OCI-LY7 (cell line): ENCODE measurements at regions not wholly inside any gene's neighbourhood (a gene's known extent, or its start where the extent isn't known, plus 50 kb on each side); places are given as distances from the start of the nearest gene placed in this dataset.

Experiments used
- BruUV-seq: library from RNA; stranded (reverse); fragments of 400-500 nt; replicated peaks from 2 replicates; lab custom pipeline; 2021; lab: Mats Ljungman, UMichigan
- CTCF ChIA-PET: fragments of 300-600 bp; sonication (Branson Sonifier 250); formaldehyde crosslinking; loops from one replicate; lab custom pipeline; 2022; ENCODE audit warnings: antibody characterized with exemption; ENCODE audit not compliant: unreplicated experiment; lab: Charles Lee
- POLR2A ChIA-PET: fragments of 300-600 bp; sonication (Branson Sonifier 250); formaldehyde crosslinking; loops from one replicate; lab custom pipeline; 2022; ENCODE audit warnings: antibody characterized with exemption; lab: Charles Lee
- DNase-seq: peaks from one replicate; pipeline ENCODE4 v3.0.0-alpha.2; 2015; ENCODE audit warnings: low spot score
- H2AFZ ChIP-seq: fragments of 200-600 bp; sonication (generic), shearing (Covaris generic); 2 replicates; pipeline ENCODE4 v1.6.1; 2014; ENCODE audit warnings: mild to moderate bottlenecking, antibody characterized with exemption, low read length, moderate library complexity
- H3K27ac ChIP-seq: fragments of 200-600 bp; sonication (generic); 2 replicates; pipeline ENCODE4 v1.5.1; 2014; ENCODE audit warnings: mixed run types, low read depth, mild to moderate bottlenecking, moderate library complexity, low read length, inconsistent platforms; ENCODE audit not compliant: poor library complexity, severe bottlenecking
- H3K36me3 ChIP-seq: fragments of 200-600 bp; sonication (generic); 2 replicates; pipeline ENCODE4 v1.6.1; 2014; ENCODE audit warnings: mild to moderate bottlenecking, antibody characterized with exemption, low read length, moderate library complexity, mixed read lengths; ENCODE audit not compliant: insufficient read depth
- H3K4me1 ChIP-seq: fragments of 200-600 bp; sonication (generic); 2 replicates; pipeline ENCODE4 v1.5.1; 2014; ENCODE audit warnings: mild to moderate bottlenecking, low read length; ENCODE audit not compliant: insufficient read depth, poor library complexity, severe bottlenecking
- H3K4me2 ChIP-seq: fragments of 200-600 bp; sonication (generic); 2 replicates; pipeline ENCODE4 v1.6.1; 2014; ENCODE audit warnings: mild to moderate bottlenecking, low read length
- H3K4me3 ChIP-seq: fragments of 200-600 bp; sonication (generic); 2 replicates; pipeline ENCODE4 v1.5.1; 2014; ENCODE audit warnings: mild to moderate bottlenecking, low read depth, low read length; ENCODE audit not compliant: poor library complexity, severe bottlenecking
- H3K79me2 ChIP-seq: fragments of 200-600 bp; sonication (generic); 2 replicates; pipeline ENCODE4 v1.6.1; 2016; ENCODE audit warnings: low read depth, mild to moderate bottlenecking, low read length, moderate library complexity, mixed read lengths; ENCODE audit not compliant: insufficient read depth
- H3K9me2 ChIP-seq: fragments of 200-600 bp; sonication (generic); 2 replicates; pipeline ENCODE4 v1.6.1; 2016; ENCODE audit warnings: mild to moderate bottlenecking, low read length, mixed read lengths; ENCODE audit not compliant: insufficient read depth
- H3K9me3 ChIP-seq: fragments of 200-600 bp; sonication (generic); 2 replicates; pipeline ENCODE4 v1.6.1; 2014; ENCODE audit warnings: mild to moderate bottlenecking, mixed run types, low read length, mixed read lengths
- H4K20me1 ChIP-seq: fragments of 200-600 bp; sonication (generic); 2 replicates; pipeline ENCODE4 v1.6.1; 2014; ENCODE audit warnings: mild to moderate bottlenecking, antibody characterized with exemption, low read length, moderate library complexity, mixed read lengths; ENCODE audit not compliant: insufficient read depth
- EZH2phosphoT487 ChIP-seq: fragments of 200-600 bp; sonication (generic); IDR thresholded peaks from 2 replicates; pipeline ENCODE4 v1.6.1; 2018; ENCODE audit warnings: low read depth, borderline replicate concordance, mild to moderate bottlenecking, mixed run types, antibody characterized with exemption, low read length, moderate library complexity, mixed read lengths
- intact Hi-C: fragments of 100-400 bp; cut with micrococcal nuclease; formaldehyde crosslinking; loops from one replicate; pipeline ENCODE4 v1.10.0; 2022; ENCODE audit not compliant: unreplicated experiment
- TF ChIP-seq, protein P1 (sequence below): fragments of 200-600 bp; sonication (generic); conservative IDR thresholded peaks from 2 replicates; pipeline ENCODE4 v1.5.1; 2014; ENCODE audit warnings: mild to moderate bottlenecking, antibody characterized with exemption, low read length, moderate library complexity, mixed read lengths

DNA sequence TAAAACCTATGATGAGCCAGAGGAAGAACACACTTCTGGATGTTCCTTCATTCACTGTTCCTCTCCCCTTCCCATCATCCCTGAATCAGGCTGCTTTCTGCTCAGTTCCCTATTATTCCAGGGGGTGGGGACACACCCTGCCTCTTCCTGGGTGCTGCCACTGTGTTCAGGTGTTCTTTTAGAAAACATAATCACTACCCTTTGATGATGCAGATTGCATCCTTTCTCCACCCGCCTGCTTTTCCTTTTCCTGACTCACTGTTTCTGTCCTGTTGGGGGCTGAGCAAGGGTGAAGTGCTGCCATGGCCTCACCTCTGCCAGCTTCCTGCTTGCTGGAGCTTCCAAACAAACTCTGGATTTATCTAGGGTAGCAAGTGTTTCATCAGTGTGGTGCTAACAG is 331.9 kb upstream of the GRIA1 start:
- no peaks in the 10 kb centered on the region for H3K4me1 ChIP-seq
- no peak overlapping the region for H2AFZ ChIP-seq
- no peaks in the 10 kb centered on the region for H3K36me3 ChIP-seq
- no peaks in the 10 kb centered on the region for H3K9me3 ChIP-seq
- TF ChIP-seq, protein P1, sequence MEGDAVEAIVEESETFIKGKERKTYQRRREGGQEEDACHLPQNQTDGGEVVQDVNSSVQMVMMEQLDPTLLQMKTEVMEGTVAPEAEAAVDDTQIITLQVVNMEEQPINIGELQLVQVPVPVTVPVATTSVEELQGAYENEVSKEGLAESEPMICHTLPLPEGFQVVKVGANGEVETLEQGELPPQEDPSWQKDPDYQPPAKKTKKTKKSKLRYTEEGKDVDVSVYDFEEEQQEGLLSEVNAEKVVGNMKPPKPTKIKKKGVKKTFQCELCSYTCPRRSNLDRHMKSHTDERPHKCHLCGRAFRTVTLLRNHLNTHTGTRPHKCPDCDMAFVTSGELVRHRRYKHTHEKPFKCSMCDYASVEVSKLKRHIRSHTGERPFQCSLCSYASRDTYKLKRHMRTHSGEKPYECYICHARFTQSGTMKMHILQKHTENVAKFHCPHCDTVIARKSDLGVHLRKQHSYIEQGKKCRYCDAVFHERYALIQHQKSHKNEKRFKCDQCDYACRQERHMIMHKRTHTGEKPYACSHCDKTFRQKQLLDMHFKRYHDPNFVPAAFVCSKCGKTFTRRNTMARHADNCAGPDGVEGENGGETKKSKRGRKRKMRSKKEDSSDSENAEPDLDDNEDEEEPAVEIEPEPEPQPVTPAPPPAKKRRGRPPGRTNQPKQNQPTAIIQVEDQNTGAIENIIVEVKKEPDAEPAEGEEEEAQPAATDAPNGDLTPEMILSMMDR: no peak
- TF ChIP-seq EZH2phosphoT487: no peak
- no peaks in the 10 kb centered on the region for H4K20me1 ChIP-seq
- no peaks in the 10 kb centered on the region for H3K79me2 ChIP-seq
- ChIA-PET POLR2A (no interaction called here), CTCF (no interaction called here)
- H3K4me3 ChIP-seq: no peak overlapping the region
- no peak for DNase-seq
- intact Hi-C loops: loop anchor here (10.0 kb wide), 2 partner anchors 594 to 806 kb away; no protein-coding TSS in a partner anchor
- H3K4me2 ChIP-seq: no peak overlapping the region
- H3K9me2 ChIP-seq: no peaks in the 10 kb centered on the region
- H3K27ac ChIP-seq: no peak overlapping the region
- no TSS peak for BruUV-seq

DNA sequence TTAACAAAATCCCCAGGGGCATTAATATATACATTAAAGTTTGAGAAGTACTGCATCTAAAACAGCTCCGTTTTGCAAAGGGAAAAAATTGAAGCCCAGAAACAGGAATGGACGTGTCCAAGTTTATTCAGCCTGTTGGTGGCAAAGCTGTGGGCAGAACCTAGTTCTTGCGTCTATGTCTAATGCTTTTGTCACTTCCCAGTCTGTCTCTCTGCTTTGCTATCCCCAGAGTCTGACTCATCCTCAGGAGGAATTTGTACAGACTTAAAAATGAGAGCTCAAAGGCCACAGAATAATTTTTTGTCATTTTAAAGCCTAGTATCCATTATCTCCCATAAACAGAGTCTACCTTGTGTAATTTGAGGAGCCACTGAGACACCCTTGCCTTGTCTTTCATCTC is 330.9 kb upstream of the GRIA1 start:
- no TSS peak for BruUV-seq
- TF ChIP-seq, protein P1: no peak
- no peaks in the 10 kb centered on the region for H3K9me2 ChIP-seq
- H3K79me2 ChIP-seq: no peaks in the 10 kb centered on the region
- H3K36me3 ChIP-seq: no peaks in the 10 kb centered on the region
- H4K20me1 ChIP-seq: no peaks in the 10 kb centered on the region
- ChIA-PET POLR2A (no interaction called here), CTCF (no interaction called here)
- H3K27ac ChIP-seq: no peak overlapping the region
- intact Hi-C loops: loop anchor here (10.0 kb wide), 2 partner anchors 595 to 805 kb away; no protein-coding TSS in a partner anchor
- no peak overlapping the region for H3K4me3 ChIP-seq
- no peak for DNase-seq
- H2AFZ ChIP-seq: no peak overlapping the region
- H3K4me2 ChIP-seq: no peak overlapping the region
- H3K4me1 ChIP-seq: no peaks in the 10 kb centered on the region
- H3K9me3 ChIP-seq: no peaks in the 10 kb centered on the region

DNA sequence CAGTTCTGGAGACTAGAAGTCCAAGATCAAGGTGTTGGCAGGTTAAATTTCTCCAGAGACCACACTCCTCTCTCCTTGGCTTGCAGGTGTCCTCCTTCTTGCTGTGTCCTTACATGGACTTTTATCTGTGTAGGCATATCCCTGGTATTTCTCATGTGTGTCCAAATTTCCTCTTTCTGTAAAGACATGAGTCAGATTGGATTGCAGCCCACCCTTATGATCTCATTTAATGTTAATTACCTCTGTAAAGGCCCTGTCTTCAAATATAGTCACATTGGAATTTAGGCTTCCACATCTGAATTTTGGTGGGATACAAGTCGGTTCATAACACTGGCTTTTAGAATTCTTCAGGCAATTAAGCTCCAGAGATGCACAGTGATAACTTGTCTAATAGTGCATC is 322.2 kb upstream of the GRIA1 start:
- Histone ChIP-seq H3K79me2 (no peaks in the 10 kb centered on the region), H3K36me3 (no peaks in the 10 kb centered on the region), H3K9me2 (no peaks in the 10 kb centered on the region), H3K4me1 (no peaks in the 10 kb centered on the region), H3K4me2 (no peak overlapping the region), H3K27ac (no peak overlapping the region), H3K9me3 (no peaks in the 10 kb centered on the region), H4K20me1 (no peaks in the 10 kb centered on the region), H2AFZ (no peak overlapping the region), H3K4me3 (no peak overlapping the region)
- no TSS peak for BruUV-seq
- TF ChIP-seq, protein P1: no peak
- TF ChIP-seq EZH2phosphoT487: no peak
- POLR2A ChIA-PET: no interaction called here
- no peak for DNase-seq
- CTCF ChIA-PET: no interaction called here
- intact Hi-C loops: no loop called here
